ENCODE measurements at regions not wholly inside any gene's neighbourhood (a gene's known extent, or its start where the extent isn't known, plus 50 kb on each side); places are given as distances from the start of the nearest gene placed in this dataset.

DNA sequence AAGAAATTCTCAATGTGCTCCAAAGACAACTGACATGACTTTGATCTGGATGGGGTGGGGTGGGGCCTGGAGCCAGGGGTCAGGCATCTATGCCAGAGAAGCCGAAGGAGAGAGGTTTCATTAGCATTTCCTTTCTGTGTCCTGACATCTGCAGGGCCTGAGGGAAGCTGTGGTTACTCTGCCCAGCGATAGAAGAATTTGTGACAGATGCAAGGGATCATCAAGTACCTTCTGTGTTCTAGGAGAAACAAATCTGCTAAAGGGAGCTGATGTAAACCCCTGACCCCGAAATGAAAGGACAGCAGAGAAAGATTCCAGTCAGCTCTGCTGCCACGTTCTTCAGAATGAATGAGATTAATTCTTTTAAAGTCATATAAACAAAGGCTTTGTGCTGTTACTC, 335.7 kb downstream of the PRELID2 start:
- peak; percentile 90 for DNase-seq

DNA sequence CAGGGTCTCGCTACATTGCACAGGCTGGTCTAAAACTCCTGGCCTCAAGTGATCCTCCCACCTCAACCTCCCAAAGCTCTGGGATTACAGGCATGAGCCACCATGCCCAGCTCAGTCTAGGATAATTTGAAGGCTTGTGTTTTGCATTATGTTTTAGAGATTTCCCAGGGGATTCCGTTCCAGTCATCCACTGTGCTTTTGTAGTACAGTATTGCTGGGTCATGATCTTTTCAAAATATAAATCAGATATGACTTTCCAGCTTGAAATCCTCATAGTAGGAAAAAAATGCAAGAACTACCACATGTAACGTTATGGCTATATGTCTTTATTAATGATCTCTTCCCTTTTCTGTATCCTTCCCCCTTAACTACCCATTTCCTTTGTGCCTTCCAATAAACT, 338.1 kb downstream of the PRELID2 start:
- no peak for DNase-seq

DNA sequence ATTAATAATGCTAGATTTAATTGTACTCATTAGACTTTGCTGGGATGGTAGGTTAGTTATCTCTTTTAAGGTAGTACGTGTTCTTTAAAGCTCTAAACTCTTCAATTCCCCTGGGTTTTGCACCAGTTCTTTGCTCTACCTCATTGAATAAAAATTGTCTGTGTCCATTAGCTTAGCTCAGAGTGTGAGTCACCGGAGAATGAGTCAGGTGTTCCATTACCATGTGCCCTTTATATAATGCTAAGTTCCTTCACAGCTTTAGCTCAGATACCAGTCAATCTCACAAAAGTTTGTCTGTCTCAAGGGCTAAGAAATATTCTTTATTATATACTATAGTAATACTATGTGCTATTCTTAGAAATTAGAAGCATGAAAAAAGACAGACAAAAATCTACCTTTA, 339.4 kb downstream of the PRELID2 start:
- no peak for DNase-seq

DNA sequence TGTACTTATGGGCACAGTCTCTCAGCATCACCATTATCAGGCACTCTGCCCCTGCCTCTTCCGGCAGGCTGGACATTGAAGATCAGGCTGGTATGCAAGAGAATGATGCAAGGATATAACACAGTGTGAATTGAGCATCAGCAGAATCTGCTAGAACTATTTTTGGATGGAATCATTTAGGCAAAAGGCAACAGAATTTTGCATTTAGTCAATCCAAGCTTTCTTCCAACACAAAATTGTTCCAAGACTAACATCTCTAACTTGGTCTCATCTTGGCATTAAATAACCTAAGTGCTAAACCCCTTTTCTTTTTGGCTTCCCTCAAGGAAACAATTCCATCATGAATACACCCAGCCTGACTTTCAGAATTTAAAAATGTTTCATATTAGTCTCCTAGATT, 339.9 kb downstream of the PRELID2 start:
- DNase-seq, result no peak

DNA sequence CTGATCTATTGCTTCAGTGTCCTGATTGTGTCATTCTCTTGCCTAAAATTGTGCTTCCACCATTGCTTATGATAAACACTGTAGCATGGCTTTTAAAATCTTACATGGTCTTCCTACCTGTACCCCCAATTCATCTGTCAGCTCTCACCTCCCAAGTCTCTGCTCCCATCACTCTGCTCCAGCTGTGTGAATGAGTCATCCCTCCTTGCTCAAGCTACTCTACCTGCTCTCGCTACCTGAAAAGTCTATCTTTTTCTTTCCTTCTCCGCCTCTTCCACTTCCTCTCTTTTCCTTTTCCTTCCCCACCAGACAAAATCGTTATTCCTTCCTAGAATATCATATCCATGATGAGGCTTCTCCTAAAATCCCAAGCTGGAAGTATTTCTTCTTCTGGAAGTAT, 341.7 kb downstream of the PRELID2 start:
- DNase-seq, result no peak

DNA sequence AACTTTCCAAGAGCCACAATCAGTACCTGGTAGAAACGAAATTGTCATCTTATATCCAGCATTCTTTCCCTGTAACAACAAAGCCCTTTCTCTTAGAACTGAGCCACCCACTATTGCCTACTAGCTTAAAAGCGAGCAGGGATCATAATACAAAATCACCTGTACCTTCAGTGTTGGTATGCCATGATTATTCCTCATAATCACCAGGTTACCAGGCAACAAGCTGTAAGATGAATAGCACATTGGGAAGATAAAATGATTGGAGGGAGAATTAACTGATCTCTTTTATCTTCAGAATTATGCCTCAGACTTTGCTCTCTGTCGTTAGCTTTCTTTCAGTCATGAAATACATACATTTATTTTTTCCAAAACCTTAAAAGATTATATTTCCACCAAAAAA, 345.6 kb downstream of the PRELID2 start:
- DNase-seq, result no peak

DNA sequence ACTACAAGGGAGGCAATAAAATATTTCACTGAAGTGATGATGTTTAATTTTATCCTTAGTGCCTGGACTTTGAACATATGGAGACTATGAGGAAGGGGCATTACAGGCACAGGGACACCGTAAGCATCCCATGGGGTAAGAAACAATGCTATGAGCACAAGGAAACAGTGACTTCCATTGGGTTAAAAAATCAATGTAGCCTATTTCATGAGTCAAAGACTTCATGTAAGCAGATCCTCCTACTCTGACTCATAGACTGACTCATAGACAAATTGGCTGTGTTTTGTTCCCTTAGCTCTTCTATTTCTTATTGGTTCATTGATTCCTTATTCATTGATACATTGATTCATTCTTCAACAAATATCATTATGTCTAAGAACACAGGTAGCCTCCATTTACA, 351.0 kb downstream of the PRELID2 start:
- DNase-seq, result no peak

DNA sequence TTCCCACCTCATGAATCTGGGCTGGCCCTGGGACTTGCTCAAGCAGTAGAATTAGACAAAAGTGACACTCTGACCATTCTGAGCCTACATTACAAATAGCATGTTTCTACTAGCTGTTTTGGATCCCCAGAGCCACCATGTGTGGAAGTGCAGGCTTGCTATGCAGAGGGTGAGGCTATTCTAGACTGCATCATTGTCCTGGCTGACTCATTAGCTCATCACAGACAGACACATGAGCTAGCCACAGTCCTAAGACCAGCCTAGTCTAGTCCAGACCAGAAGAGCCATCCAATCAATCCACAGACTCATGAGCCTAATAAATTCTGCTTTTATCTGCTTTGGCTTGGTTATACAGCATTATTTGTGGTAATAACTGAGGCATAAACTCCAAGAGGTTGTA, 351.9 kb downstream of the PRELID2 start:
- DNase-seq, result no peak

DNA sequence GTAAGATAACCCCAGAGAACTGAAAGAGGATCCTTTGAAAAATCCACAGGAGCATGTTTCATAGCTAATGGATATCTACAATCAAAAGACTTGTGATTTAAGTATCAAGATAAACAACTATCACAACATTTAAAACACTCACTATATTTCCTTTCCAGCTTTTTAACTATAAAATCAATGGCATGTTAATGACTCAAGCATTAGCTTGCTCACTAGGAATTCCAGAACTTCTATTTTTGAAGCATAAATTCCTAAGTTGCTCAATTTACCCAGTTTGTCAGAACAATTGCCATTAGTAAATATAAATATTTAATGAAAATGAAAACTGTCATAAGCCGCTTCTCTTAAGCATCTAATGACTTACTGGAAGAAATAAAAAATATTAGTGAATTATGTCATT, 355.3 kb downstream of the PRELID2 start:
- DNase-seq, result no peak

DNA sequence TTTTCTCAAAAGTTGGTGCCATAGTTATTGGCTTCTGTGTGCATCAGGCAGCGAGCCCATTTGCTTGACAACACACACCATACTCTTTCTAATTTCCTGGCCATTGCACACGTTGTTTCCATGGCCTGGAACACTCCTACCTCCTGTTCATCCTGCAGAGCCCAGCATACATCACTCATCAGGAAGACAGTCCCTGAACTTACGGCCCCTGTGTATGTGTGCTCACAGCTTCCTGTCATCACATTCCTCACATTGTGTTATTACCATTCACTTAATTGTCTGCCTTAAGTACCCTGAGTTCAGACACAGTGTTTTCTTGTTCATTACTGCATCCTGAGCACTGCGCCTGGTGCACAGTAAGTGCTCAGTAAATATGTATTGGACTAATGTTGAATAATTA, 355.9 kb downstream of the PRELID2 start:
- no peak for DNase-seq

DNA sequence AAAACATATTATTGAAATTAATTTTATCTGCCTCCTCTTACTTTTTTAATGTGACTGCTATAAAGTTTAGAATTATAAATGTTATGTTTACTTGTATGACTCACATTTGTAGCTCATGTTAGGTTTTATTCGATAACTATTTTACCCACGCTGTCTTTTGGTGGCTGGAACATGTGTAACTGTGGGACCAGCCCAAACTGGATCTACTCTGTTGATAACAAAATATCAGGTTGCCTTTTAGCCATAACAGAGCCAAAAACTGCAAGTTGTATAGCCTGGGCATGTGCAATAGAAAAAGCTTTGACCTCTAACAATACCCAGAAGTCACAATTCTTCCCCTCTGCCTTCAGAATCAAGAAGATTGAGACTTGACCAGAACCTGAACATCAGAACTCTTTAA, 356.5 kb downstream of the PRELID2 start:
- DNase-seq, result no peak

DNA sequence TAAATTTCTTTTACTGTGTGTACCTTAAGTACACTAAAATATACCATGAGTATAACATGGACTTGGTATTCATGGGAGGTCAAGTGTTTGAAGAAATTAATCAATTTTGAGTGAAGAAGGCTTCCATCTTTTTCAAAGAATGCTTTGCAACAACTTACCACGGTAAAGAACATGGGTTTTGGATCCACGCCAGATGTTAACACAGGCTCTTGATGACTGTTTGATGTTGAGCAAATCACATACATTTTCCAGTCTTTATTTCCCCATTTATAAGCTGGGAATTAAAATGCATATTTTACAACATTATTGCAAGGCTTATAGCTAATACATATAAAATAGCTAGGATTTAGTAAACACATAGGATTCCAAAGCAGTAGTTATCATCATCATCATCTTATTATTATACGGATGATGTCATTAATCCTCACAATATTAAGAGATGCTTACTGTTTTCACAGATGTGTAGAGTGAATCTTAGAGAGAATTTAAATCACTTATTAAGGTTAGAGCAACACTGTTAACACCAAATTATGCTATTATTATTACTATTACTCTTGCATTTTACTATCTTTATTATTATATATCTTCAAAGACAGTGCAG, 362.0 kb downstream of the PRELID2 start:
- peak; percentile 24 for DNase-seq

DNA sequence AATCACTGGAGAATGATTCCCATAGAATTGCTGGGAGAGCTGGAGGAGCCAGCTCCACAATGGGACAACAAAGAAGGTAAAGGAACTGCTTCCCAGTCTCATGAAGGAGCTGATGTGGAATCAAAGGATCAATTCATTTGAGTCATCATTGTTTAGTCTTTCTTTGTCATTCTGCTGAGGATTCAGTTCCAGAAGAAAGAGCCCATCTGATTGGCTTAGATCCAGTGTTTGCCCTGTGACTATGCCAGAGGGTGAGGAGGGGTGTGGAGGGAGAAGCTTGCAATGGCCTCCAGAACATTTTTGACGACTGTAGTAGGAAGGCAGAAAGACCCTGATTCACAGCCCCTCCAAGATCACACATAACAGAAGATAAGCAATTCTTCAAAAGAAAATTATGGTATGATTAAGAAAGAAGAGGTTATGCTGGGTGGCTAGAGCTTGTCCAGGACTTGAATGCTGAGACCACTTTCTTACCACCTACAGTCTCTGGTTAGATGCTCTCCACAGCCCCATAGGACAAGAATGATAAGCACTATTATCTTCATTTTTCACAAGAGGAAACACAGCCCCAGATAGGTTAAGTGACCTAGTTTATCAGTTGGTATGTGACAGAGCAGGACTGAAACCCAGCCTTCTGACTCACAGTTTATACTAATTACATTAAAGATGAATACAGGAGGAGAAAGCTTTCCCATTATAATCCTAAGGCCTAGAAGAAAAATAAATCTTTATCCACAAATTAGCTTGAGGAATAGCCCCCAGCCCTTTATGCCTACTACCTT, 363.1 kb downstream of the PRELID2 start:
- DNase-seq, result peak; percentile 13

DNA sequence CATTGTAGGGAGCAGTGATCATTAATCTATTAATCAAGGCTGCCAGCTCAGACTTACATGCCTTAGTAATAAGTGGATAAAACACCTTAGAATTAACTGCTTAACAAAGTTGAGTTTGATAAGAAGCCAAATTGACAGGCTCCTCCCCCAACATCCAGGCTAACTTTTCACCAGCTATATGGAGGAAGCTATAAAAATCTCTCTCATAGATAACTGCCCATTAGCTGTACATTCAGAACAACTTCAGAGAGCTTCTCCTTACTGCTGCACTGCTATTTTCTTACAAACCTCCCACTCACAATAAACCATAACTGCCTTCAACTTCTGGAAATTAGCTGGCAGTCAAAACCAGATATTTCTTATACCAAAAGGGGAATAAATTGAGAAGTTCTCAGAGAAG, 364.1 kb downstream of the PRELID2 start:
- peak; percentile 73 for DNase-seq

DNA sequence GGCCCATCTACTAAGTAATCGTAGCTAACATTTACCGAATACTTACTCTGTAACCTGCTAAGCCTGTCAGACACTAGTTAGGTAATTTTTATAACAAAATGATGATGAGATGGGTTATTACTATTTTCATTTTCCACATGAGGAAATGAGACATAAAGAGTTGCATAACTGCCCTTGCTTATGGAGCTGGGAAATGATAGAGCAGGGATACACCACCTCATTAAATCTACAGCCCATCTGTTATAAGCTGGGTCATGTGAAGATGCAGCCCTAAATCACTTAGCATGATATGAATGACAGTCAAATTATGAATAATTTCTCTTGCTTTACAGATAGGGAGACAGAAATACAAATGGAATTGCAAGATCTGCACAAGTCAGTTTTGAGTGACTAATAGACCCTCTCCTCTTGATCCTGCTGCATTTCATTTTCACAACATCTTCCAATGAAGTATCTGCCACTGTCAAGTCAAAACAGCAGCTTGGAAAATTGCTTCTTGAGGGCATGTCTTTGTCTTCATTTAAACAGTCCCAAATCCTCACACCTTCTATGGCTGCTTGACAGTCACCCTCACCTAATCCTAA, 364.7 kb downstream of the PRELID2 start:
- DNase-seq, result peak; percentile 34

DNA sequence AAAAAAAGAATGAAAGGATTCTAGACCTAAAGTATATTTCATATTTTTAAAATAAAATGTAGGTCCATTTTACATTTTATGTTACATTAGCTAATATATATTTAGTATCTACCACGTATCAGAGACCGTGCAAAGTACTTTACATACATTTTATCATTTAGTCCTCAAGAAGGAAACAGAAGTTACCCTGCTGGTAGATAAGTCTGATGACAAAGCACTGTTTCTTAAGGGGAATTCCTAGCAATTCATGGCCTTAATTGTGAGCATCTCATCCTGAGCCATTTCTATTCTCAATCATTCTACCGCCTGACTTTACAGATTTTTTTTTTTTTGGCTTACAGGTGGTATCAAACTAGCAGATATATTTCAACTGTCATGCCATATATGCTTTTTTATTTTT, 367.7 kb downstream of the PRELID2 start:
- no peak for DNase-seq

DNA sequence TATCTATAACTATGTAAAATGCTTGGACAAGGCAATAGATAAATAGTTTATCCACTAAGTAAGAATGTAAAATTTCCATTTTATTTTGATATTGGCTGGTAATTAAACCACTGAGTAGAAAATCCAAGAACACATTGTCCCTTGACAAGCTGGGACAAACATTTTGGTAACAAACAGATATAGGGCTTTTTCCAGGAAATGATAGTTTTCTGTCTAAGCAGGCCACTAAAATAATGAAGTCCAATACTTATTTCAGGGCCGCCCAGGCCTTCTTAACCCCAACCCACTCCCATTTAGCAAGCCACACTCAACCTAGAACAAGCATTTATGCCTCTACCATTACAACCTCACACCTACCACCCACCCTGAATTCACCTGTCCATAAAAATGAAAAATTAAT, 368.6 kb downstream of the PRELID2 start:
- no peak for DNase-seq

DNA sequence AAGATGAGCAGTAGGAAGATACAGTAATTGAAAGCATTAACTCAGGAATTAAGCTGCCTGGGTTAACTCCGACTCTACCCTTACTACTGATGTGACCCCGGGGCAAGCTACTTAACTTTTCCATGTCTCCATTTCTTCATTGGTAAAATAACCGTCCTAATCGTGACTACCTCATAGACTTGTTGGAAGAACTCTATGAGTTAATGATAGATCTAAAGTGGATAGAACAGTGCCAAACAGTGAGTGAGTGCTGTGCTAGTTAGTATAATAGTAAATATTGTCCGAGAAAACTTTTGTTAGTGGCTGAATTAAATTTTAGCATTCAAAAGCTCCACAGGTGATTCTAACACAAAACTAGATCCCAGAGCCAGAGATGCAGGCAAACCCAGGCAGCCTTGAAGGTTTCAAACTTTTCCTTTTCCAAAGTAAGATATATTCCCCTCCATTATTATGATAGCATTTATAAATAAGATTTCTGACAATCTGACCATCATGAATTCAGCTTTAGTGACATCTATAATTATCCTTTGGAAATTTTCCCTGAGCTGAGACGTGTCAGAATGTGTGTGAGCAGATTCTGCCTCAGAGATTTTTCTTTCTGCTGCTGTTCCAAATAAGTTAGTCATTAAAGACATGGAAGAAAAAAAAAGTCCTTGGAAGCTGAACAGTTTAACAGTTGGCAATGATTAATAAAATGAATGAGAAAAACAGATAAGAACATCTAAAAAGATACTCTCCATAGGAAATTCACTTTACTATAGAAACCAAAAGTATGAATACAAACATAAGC, 369.5 kb downstream of the PRELID2 start:
- no peak for DNase-seq

DNA sequence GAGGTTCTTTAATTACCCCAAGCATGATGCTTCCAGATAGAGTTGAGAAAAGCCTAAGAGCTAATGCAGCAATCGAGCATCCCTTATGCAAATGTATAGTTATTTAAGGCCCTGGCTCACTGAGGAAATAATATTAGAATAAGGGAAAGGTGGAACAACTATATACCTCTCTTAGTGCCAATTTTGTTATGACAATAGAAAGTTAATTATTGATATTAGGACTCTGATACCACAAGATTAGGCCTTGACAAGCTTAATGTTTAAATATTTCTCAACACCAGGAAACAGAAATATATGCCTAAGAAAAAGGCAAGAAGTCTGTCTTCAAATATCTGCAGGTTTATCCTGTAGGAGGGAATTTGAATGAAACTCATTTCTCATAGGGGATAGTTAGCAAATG, 371.0 kb downstream of the PRELID2 start:
- DNase-seq, result no peak

DNA sequence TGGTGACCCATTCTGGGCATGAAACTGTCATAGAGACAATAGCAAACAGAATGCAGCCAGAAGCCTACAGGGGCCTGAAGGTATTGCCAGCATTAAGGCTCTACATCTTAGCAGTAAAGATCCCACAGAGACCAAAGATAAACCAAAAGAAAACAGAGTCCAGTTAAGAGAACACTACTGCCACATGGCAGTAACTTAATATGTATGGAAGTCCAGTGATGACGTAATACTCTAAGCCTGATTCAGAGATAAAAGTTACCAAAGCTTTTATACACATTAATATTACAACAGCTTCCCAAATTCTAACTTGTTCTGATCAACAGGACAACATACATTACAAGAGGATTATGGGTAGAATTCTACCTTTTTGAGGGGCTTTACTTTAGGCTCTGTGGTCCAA, 371.5 kb downstream of the PRELID2 start:
- no peak for DNase-seq

DNA sequence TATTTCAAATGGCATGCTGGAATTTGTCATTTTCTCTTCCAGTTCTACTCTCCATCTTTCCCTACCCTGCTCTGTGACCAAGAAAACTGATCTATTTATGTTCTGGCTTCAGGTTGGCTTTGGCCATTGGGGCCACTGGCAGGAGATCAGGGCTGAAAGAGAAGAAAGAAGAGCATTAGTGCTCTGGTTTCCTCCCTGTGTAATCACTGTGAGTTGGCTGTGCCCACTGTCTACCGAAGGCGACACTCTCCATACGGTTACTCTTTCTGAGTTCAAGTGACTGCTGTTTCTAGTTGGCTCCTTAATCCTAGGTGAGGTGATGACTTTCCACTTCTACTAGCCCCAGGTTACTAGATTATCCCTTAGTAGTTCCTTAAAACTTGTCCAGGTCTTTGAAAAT, 372.6 kb downstream of the PRELID2 start:
- no peak for DNase-seq

DNA sequence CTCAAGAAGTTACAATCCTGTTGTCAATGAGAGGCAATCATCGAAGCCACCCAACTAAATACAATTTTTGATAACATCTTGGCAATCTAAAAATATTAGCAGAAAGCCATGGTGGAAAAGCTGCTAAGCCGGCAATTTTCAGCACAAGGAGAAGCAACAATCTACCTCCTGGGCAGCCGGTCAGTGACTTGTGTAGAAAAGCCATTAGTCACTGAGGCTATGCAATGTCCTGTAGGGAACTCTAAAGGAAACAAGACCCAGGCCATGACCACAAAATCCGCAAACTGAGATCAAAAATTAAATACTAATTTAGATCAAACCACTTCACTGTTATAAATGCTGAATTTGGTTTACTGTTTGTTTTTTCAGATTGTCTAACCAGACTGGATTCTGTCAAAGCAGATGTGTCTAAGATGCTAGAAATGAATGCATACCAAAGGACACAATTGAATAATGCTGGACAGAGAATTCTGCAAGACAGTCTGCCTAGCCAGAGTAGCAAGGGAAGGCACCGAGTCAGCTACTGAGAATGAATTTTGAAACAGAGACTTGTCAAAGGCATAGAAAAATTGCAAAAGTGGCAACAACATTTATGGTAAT, 384.8 kb downstream of the PRELID2 start:
- DNase-seq, result no peak

DNA sequence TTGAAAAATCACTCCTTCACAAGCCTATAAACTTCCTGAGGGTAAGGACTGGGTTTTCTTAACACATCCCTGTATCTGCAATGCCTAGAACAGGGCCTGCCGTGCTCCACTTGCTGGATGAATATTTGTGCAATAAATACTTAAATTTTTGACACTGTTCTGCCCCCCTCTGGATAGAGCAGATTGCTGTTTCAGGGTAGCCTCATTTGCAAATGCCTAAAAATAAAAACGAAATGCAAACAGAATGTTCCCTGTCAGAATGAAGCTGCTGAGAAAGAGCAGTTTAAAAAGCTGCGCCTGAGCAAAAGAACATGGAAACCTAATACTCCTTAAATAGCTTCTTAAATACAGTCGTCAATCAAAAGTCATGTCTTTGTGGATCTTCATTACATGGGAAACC, 385.3 kb downstream of the PRELID2 start:
- DNase-seq, result no peak

All from NCI-H82 (cell line).